ENCODE measurements at regions not wholly inside any gene's neighbourhood (a gene's known extent, or its start where the extent isn't known, plus 50 kb on each side); places are given as distances from the start of the nearest gene placed in this dataset.

DNA sequence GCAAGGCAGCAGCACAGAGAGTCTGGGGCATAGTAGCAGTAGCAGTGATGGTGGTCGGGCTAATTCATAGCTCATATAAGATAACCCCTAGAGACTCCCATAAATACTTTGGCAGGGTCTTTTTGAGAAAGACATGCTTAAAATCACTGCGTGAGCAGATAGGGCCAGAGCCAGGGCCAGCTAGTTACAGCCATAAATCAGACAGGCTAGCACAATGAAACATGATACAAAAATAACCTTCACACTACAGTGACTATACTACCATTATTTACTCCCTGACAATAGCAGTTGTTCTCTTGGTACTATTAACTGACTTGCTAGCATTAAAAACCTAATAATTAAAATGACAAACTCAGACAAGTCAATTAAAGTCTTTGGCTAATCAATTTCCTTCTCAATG, 295.9 kb downstream of the SMARCA1 start:
- TF ChIP-seq BHLHE40 (IDR thresholded peaks at IDR 0.05; ENCODE audit: borderline replicate concordance) (no peak), FOXM1 (IDR thresholded peaks at IDR 0.05; ENCODE audit: borderline replicate concordance) (no peak), ARNT (IDR thresholded peaks at IDR 0.05) (no peak), SUZ12 (IDR thresholded peaks at IDR 0.05) (no peak), SP1 (IDR thresholded peaks at IDR 0.05) (no peak), HDGF (IDR thresholded peaks at IDR 0.05; ENCODE audit: borderline replicate concordance) (no peak), ZNF384 (IDR thresholded peaks at IDR 0.05) (no peak), L3MBTL2 (conservative IDR thresholded peaks at IDR 0.05) (no peak), FOXK2 (IDR thresholded peaks at IDR 0.05) (no peak), FOXA1 (IDR thresholded peaks at IDR 0.05) (no peak), ELF4 (IDR thresholded peaks at IDR 0.05) (no peak)

Measured in HEK293T (cell line).